NCI-H2107 treated with DMSO at 0.1 percent for 48 hours (cell line): ENCODE measurements at regions not wholly inside any gene's neighbourhood (a gene's known extent, or its start where the extent isn't known, plus 50 kb on each side); places are given as distances from the start of the nearest gene placed in this dataset.
A peak's percentile ranks its signal among the peaks of the same experiment; 100 is the strongest.
"Not testable (repeated sequence)": the region's sequence is repeated elsewhere in the genome, so short reads cannot be mapped to it uniquely, and the experiment has no call there.

Experiments
- DNase-seq: peaks from one replicate; lab custom pipeline; 2025; ENCODE audit not compliant: unreplicated experiment; lab: John Stamatoyannopoulos, UW

DNA sequence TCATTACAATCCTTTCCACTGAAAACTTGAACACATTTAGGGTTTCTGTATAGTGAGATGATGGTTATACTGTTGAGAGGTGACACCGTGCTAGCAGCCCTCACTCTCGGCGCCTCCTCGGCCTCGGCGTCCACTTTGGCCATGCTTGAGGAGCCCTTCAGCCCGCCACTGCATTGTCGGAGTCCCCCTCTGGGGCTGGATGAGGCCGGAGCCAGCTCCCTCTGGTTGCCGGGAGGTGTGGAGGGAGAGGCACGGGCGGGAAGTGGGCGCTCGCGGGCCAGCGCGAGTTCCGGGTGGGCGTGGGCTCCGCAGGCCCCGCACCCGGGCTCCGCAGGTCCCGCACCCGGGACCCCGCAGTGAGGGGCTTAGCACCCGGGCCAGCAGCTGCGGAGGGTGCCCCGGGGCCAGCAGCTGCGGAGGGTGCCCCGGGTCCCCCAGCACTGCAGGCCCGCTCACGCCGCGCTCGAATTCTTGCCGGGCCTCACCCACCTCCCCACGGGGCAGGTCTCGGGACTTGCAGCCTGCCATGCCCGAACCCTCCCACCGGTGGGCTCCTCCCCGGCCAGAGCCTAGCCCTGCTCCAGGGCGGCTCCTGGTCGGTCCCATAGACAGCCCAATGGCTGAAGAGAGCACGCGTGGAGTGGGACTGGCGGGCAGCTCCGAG lies 145.9 kb upstream of the ZNF608 start:
- no peak for DNase-seq

DNA sequence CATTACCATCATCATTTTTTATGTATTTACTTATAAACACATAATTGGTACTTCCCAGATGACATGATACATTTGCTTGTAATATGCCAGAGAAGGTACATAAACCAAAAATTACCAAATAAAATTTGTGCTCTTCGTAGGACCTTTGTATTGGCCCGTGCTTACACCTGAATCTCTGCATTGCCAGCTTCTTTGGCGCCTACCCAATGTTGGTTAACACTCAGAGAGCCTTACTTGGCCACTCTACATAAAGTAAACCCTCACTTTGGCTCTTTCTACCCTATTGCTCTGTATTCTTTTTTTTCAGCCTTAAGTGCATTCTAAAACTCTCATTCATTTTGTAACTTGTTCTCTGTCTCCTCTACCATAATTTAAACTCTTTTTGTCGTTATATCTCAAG lies 148.1 kb upstream of the ZNF608 start:
- no peak for DNase-seq

DNA sequence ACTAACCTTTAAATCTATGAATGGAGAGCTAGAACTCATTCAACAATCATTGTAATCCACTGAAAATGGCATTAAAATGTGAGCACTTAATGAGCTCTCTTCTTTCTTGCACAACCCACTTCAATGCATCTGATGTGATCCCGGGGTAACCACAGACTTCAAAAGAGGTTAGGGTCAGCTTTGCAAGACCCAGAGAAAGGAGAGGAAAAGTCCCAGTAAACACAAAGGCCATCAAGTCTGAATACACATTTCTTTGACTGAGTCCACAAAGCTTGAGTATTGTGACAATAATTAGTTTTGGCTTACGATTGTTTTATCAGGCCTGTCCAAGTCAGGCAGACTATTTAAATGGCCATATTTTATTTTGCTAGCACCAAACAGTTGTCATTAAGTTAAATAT lies 148.8 kb upstream of the ZNF608 start:
- DNase-seq, result no peak

DNA sequence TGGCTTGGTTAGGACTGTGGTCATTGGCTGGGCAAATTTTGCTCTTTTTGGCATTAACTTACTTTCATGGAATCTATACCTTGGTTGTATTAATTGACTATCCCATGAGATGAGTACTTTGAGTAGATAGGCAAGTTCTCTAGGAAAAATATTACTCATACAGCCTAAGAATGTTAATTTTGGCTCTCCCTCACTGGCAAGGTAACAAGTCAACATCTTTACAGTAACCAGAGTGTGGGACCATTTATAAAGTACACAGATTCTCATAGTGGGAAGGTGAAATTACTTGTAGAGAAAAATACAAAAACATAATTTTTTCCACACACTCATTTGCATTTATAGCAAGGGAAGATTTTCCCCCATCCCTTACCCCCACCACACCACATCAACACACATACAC lies 154.6 kb upstream of the ZNF608 start:
- no peak for DNase-seq

DNA sequence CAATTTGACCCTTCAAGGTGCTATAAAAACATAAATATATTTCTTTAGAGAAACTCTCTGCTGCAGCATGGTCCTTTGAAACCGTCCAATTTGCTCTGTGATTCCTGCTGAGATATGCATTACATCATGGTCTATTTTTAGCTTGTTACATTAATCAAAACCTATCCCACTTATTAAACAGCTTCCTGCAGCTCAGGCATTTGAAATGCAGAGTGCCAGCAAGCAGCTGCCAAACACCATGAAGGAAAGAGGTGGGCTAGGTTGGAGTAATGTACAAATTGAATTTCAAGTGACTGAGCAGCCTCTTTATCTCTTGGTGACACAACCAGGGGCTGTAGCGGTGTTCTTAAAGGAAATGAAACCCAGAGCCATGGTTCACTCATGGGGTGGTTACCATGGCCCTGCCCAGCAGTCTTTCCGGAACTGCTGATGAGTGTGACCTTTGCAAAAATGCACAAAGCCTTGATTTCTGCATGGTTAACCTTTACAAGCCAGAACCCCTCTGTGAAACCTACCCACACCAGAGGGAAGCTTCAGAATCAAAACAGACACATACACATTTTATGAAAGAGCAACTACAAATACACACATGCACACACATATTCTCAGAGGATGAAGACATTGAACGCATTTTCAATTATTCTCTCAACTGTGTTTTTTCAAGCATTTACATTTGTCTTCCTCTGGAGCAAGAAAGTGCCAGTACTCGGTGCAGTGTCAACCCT lies 155.8 kb upstream of the ZNF608 start:
- DNase-seq, result peak; percentile 25

DNA sequence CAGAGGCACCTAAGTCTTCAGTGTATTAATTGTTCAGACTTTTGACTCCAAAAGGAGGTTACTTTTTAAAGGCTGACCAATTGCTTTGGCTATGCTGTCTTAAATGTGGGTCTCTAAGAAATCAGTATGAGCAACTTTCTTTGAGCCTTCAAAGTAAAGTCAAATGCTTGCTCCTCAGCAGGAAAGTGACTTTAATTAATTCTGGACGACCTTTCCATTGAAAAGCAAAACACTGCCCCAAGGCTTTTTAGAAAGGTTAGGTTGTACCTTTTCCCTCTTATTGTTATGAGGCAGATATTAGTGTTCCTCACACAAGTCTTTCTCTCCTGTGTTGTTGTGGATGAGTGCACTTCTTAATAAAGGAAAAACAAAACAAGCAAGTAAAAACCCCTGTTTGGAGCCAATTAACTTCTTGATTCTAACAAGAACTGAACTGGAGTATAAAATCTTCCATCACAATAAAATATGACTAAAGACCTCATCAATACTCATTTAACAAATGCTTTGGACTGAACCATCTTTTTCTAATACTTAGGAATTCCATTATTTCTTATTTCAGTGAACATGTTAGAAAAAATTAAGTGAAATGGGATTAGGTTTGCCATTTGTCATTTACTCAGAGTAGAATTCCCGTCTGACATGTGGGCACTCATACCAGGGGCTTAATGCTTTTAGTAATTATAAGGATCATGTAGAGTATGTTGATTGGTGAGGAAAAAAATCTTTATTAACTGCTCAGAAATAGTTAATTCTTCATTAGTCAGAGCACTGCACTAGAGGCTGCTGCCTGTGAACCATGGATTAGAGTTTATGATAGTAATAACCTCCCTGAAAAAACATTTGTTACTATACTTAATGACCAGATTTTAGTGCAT lies 159.1 kb upstream of the ZNF608 start:
- no peak for DNase-seq

DNA sequence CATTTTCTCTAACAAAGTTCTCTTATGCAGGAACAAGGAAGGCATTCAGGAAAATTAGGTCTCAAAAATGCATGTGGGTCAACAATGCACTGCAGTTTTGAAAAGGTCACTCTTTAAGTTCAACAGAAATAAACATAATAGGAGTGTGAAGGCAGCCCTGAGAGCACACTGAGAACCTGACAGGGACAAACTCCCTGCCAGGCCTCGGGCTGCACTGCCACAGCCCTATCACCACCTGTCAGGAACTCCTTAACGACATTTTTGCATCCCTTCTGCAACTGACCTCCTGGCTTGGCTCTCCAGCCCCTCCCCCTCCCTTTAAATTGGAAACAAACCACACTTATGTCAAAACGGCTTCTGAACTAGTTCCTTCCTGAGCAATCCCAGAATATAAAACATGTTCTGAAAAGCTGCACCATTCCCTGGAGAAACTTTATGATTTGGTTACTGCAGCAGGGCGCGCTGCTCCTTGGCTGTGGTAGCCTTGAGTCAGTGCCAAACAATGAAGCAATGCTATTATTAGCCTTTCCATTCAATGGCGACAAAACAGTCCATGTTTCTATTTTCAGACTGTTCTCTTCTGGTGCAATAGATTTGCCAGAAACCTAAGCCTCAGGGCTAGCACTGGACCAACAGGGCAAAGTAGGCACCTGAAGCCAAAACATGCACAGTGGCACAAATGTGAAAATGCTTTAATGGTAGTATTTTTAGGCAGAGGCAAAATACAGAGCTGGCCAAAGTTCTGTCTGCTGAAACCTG lies 160.1 kb upstream of the ZNF608 start:
- peak; percentile 60 for DNase-seq

DNA sequence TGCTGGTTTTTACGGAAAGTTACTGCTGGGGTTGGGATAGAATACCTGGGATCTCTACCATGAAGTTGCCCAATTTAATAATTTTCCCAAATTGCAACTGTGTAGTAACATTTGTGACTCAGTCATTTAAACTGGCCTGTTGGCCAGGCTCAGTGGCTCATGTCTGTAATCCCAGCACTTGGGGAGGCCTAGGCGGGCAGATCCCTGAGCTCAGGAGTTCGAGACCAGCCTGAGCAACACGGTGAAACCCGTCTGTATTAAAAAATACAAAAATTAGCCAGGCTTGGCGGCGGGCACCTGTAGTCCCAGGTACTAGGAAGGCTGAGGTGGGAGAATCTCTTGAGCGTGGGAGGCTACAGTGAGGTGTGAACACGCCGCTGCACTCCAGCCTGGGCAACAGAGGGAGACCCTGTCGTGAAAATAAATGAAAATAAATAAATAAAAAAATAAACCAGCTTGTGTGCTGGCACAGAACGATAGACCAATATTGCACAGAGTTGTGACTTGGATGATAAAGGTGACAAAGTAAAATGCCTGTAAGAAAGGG lies 160.7 kb upstream of the ZNF608 start:
- DNase-seq, result no peak

DNA sequence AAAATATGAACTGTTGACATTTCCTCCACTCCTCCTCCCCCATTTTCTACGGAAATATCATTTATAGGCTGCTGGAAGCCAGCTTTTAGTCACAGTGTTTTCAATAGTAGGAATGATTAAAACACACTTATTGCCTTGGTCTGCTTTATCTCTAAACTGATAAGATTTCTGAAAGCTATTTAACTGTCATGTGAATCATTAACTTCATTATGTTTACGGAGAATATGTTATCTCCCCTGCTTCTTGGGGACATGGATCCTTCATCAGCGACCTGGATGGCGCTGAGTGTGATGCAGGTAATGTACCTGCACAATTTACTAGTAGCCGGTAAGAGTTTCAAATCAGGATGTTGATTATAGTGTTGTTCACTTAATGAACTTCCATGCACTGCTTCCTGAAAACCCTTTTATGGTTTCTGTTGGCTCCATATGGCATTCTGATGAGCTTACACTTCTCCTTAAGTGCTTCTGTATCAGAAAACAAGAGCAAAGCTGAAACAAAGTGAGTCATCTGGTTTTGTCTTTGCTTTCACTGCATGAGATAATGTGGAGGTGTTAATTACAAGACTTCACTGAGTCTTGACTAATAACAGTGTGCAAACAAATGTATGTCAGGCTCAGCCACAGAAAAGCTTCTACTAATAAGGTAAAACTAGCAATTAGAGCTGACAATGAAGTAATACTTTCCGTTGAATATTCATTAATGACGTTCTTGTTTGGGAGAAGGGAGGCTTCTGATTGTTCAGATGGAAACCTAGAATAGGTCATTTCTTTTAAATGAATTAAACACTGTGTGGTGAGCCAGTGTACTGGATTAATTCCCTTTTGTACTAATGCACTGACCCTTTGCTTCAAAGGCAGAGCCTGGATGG lies 162.4 kb upstream of the ZNF608 start:
- DNase-seq, result no peak

DNA sequence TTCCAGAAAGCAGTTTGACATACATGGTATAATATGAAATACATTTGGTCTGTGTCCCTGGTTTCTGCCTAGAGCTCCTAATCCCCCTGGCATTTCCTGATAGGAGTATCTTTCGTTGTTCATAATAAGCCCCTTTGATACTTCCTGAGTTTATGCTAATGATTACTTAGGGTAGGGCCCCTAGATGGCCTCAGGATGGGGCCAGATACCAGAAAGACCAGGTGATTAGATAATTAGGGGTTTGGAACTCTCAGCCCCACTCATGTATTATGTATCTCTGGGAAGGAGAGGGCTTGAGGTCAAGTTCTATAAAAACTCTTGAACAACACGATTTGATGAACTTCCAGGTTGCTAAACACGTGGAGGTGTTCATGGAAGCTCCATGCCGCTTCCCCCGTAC lies 163.3 kb upstream of the ZNF608 start:
- DNase-seq, result no peak

DNA sequence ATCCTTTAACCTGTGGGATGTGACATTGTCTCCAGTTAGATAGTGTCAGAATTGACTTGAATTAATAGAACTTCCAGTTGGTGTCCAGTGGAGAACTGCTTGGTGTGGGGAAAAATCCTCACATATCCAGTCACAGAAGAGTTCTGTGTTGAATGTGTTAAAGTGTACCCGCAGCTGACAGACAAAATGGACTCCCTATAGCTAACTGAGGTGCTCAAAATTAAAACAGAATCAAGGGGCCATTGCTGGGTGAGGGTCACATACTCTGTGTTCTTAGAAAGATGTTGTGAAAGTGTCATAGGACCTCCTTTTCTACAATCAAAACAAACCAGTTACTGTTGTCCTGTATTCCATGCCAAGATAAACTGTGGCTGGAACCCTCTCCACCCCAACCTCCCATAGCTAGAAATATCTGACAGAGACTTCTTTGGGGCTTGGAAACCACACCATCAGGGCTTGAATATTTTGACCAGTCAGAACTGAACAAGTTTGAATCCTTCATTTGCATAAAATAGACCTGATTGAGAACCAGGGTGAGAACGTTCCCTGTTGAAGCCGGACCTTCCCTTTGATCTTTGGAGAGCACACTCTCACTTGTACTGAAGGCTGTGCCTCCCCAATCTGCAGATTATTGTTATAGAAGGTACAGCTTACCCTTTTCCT lies 164.0 kb upstream of the ZNF608 start:
- no peak for DNase-seq

DNA sequence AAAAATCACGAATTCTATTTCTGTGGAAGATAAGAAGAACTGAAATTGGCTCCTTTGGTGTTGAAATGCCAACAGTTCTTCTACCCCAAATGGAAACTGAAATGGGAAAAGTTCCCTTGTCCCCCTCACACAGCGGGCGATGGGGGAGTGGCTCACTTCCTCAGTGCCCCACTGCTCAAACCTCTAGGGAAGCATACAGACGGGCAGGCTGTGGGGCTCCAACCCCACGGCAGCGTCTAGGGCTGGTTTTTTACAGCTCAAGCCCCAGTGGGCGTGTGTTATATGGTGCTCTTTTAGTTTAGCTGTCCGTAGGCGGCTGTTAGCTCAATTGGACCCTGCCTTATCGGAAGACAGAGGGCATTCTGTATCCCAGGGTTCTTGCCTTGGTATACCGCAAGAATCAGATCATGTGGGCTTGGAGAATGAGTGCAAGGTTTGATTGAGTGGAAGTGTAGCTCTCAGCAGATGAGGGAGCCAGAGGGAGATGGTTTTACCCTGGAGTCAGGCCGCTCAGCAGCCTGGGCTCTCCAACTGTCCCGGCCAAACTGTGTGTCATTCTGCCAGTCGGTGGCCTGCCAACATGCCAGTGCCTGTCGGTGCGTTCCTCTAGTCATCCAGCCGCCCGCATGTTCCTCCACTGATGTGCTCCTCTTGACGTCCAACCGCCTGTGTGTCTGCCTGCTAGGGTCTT lies 166.3 kb upstream of the ZNF608 start:
- DNase-seq, result no peak

DNA sequence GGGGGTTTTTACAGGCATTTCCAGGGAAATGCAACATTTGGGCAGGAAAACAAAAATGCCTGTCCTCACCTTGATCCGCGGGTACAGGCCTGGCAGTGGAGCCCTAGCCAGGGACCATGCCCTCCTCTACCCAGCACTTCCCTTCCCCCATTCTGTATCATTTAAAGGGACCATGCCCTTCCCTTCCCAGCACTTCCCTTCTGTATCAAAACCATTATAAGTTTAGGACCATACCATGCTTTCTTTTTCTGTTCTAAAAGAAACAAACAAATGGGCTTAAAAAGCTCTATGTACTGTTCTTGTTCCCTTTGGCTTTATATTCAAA lies 166.9 kb upstream of the ZNF608 start:
- DNase-seq, result no peak

DNA sequence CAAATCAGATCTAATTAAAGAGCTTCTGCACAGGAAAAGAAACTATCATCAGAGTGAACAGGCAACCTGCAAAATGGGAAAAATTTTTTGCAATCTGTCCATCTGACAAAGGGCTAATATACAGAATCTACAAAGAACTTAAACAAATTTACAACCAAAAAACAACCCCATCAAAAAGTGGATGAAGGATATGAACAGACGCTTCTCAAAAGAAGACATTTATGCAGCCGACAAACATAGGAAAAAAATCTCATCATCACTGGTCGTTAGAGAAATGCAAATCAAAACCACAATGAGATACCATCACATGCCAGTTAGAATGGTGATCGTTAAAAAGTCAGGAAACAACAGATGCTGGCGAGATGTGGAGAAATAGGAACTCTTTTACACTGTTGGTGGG lies 169.9 kb upstream of the ZNF608 start:
- DNase-seq, result not testable (repeated sequence)

DNA sequence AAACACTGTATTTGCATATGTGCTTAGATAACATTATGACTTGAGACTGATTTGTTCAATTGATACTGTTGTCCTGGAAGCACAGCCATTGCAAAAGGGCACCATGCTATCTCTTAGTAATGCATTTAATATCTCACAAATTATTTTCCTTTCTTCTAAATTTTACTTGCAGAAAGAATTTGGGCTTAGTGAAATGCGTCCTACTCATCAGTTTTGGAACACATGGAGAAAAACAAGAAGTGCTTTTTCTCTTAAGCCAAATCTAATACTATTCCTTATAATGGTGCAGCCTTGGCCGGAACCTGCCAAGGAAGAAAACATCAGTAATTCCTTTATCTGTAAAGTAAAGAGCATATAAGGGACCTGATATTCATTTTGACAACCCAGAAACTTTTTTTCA lies 172.2 kb upstream of the ZNF608 start:
- DNase-seq, result no peak

DNA sequence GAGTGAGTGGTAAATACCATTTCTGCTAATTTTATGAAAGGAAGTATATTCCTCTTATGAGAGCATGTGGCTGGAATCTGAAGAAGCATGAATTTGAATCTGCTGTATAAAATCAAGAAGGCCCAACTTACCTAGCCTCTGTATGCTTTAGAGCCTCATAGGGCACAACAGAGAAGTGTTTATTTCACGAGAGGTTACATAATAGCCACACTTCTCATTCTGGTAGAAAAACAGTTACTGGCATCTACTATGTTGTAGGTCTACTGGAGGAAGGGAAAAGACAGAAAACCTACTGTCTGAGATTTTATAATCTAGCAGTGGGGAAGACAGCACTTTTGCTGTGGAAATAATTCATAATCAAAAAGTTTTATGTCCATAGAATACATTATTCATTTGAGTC lies 172.6 kb upstream of the ZNF608 start:
- no peak for DNase-seq

DNA sequence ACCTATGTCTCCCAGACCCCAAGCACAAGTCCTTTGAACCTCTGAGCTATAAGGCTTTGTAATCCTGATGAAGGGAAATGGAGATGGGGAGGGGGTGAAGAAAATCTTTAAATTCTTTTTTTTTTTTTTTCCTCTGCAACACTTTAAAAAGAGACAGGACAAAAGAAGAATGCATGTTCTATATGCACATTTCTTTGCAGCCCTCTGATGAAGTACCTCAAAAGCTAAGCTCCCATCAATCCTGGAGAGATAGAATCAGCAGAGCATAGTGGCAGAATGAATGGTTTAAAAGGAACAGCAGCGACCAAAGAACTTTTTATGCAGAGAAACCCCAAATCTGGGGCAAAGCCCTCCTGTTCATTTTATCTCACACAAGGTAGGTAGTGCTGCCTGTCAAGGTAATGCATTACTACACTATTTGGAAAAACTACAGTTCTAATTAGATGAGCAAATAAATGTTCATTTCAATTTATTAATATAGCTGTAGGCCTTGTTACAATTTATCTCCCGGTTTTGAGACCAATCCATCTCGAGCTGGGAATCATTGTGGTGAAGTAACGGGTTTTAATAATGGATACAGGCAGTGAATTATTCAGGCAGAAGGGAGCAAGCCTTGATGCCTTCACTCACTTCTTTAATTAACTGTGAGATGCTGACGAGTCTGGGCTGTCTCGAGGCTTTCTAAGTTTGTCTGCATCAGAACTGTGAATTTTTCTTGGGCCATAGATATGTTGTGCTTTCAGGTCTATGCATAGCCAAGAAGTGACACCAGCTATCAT lies 173.5 kb upstream of the ZNF608 start:
- no peak for DNase-seq
